ENCODE measurements at regions not wholly inside any gene's neighbourhood (a gene's known extent, or its start where the extent isn't known, plus 50 kb on each side); places are given as distances from the start of the nearest gene placed in this dataset.

GRCh38 chr3:96678325-96678724 lies 136.1 kb upstream of the EPHA6 start:
- DNase-seq (no peak), ATAC-seq (no peak)
- 71 to 88% methylated on average over 3 of the region's 3 CpGs for WGBS, 2 donors
- TF ChIP-seq CTCF (IDR thresholded peaks at IDR 0.05) = no peak
- no peak for TF ChIP-seq POLR2A (IDR thresholded peaks at IDR 0.05)
- no peak overlapping the region for H3K4me3 ChIP-seq
- no peaks in the 10 kb centered on the region for H3K36me3 ChIP-seq (replicated peaks in 1 of 2; ENCODE audit: insufficient read depth in 1 of 2, low read depth in 2 of 2)
- intact Hi-C loops (cut with DNase I) = no loop called here
- H3K9me3 ChIP-seq = no peaks in the 10 kb centered on the region
- H3K4me1 ChIP-seq = no peaks in the 10 kb centered on the region
- no peak overlapping the region for H3K27ac ChIP-seq
- no peaks in the 10 kb centered on the region for H3K27me3 ChIP-seq

GRCh38 chr3:96700322-96701315 lies 113.8 kb upstream of the EPHA6 start:
- intact Hi-C loops (cut with DNase I) = no loop called here
- no peaks in the 10 kb centered on the region for H3K36me3 ChIP-seq (replicated peaks in 1 of 2; ENCODE audit: insufficient read depth in 1 of 2, low read depth in 2 of 2)
- no peaks in the 10 kb centered on the region for H3K4me1 ChIP-seq
- H3K27ac ChIP-seq = no peak overlapping the region
- DNase-seq = no peak
- no peaks in the 10 kb centered on the region for H3K9me3 ChIP-seq
- ATAC-seq = no peak
- TF ChIP-seq POLR2A (IDR thresholded peaks at IDR 0.05) (no peak), CTCF (IDR thresholded peaks at IDR 0.05) (no peak)
- 33 to 34% methylated on average over 5 of the region's 5 CpGs for WGBS, 2 donors
- no peaks in the 10 kb centered on the region for H3K27me3 ChIP-seq
- H3K4me3 ChIP-seq = no peak overlapping the region

GRCh38 chr3:96705895-96706294 lies 108.5 kb upstream of the EPHA6 start:
- WGBS, 2 donors = 73 to 76% methylated on average over 2 of the region's 2 CpGs
- Histone ChIP-seq H3K27me3 (no peaks in the 10 kb centered on the region), H3K4me1 (no peaks in the 10 kb centered on the region), H3K4me3 (no peak overlapping the region), H3K9me3 (no peaks in the 10 kb centered on the region), H3K27ac (no peak overlapping the region), H3K36me3 (replicated peaks in 1 of 2; ENCODE audit: insufficient read depth in 1 of 2, low read depth in 2 of 2) (no peaks in the 10 kb centered on the region)
- TF ChIP-seq CTCF (IDR thresholded peaks at IDR 0.05) = no peak
- no peak for TF ChIP-seq POLR2A (IDR thresholded peaks at IDR 0.05)
- intact Hi-C loops (cut with DNase I) = no loop called here
- ATAC-seq = no peak
- DNase-seq = no peak

- H3K4me1 ChIP-seq = no peaks in the 10 kb centered on the region
- intact Hi-C loops (cut with DNase I) = no loop called here
- no peaks in the 10 kb centered on the region for H3K27me3 ChIP-seq
- ATAC-seq = no peak
- no peaks in the 10 kb centered on the region for H3K9me3 ChIP-seq
- no peaks in the 10 kb centered on the region for H3K36me3 ChIP-seq (replicated peaks in 1 of 2; ENCODE audit: insufficient read depth in 1 of 2, low read depth in 2 of 2)
- no peak overlapping the region for H3K4me3 ChIP-seq
- H3K27ac ChIP-seq = no peak overlapping the region
- TF ChIP-seq POLR2A (IDR thresholded peaks at IDR 0.05) = no peak
- no peak for TF ChIP-seq CTCF (IDR thresholded peaks at IDR 0.05)
- DNase-seq = no peak
These were observed 107.9 kb upstream of the EPHA6 start for GRCh38 chr3:96706509-96706908.

- no peak overlapping the region for H3K27ac ChIP-seq
- TF ChIP-seq POLR2A (IDR thresholded peaks at IDR 0.05) (no peak), CTCF (IDR thresholded peaks at IDR 0.05) (no peak)
These were observed 102.6 kb upstream of the EPHA6 start for GRCh38 chr3:96711816-96712215.

More at GRCh38 chr3:96711816-96712215, 102.6 kb upstream of the EPHA6 start:
- DNase-seq (no peak), ATAC-seq (no peak)
- H3K4me3 ChIP-seq = no peak overlapping the region
- no peaks in the 10 kb centered on the region for H3K4me1 ChIP-seq
- H3K9me3 ChIP-seq = no peaks in the 10 kb centered on the region
- intact Hi-C loops (cut with DNase I) = no loop called here
- WGBS, 2 donors = 64% methylated on average over 2 of the region's 2 CpGs
- no peaks in the 10 kb centered on the region for H3K36me3 ChIP-seq (replicated peaks in 1 of 2; ENCODE audit: insufficient read depth in 1 of 2, low read depth in 2 of 2)
- H3K27me3 ChIP-seq = no peaks in the 10 kb centered on the region

All from body of pancreas (tissue), 4 donors.